ENCODE measurements at regions not wholly inside any gene's neighbourhood (a gene's known extent, or its start where the extent isn't known, plus 50 kb on each side); places are given as distances from the start of the nearest gene placed in this dataset.
"Not testable (repeated sequence)": the region's sequence is repeated elsewhere in the genome, so short reads cannot be mapped to it uniquely, and the experiment has no call there.

DNA sequence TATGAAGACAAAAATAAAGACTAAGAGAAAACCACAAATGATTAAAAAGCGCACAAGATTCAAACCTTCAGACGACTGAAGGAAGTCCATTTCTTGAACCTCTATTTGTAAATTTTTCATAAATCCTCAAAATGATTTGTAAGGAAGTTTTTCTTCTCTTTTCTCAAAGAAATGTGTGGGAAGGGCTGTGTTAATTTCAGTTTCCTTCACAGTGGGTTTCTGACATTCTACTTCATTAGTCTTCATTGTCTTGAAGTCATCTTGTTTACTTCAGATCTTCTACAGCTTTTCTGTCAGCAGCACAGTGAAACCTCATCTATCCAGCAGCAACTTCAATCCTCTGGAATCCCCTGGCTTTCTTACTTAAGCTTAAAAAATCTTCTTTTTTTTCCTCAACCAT is 87.6 kb upstream of the MYLIP start:
- peaks cover 3% of the 10 kb centered on the region for H3K36me3 Mint-ChIP-seq
- peaks cover 6% of the 10 kb centered on the region for H3K4me1 Mint-ChIP-seq
- H3K27me3 Mint-ChIP-seq (ENCODE audit: low read depth), result no peaks in the 10 kb centered on the region
- no peak overlapping the region for H3K27ac Mint-ChIP-seq
- DNase-seq (ENCODE audit: low spot score in 2 of 2, unreplicated experiment in 2 of 2), result no peak
- no peak for TF ChIP-seq CTCF (IDR thresholded peaks at IDR 0.05; ENCODE audit: unreplicated experiment)
- peaks cover 16% of the 10 kb centered on the region for H3K9me3 Mint-ChIP-seq
- no peak overlapping the region for H3K4me3 Mint-ChIP-seq

DNA sequence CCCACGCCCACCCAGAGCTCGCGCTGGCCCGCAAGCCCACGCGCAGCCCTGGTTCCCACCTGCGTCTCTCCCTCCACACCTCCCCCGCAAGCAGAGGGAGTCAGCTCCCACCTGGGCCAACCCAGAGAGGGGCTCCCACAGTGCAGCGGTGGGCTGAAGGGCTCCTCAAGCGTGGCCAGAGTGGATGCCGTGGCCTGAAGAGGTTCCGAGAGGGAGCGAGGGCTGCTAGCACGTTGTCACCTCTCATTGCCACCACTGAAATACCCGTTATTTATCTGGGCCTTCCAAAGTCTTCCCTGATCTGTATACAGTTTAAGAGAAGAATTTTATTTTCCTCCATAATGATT is 88.3 kb upstream of the MYLIP start:
- Mint-ChIP-seq H3K27ac (no peak overlapping the region), H3K4me1 (peaks cover 6% of the 10 kb centered on the region)

GRCh38 chr6:16039892-16040627 is 88.8 kb upstream of the MYLIP start:
- not testable (repeated sequence) for H3K4me1 Mint-ChIP-seq; DNase-seq (ENCODE audit: low spot score in 2 of 2, unreplicated experiment in 2 of 2); H3K27ac Mint-ChIP-seq; H3K36me3 Mint-ChIP-seq; H3K27me3 Mint-ChIP-seq (ENCODE audit: low read depth); H3K4me3 Mint-ChIP-seq
- peaks cover 16% of the 10 kb centered on the region for H3K9me3 Mint-ChIP-seq

More for the DNA sequence above, 88.3 kb upstream of the MYLIP start:
- Mint-ChIP-seq H3K9me3 (peaks cover 16% of the 10 kb centered on the region), H3K4me3 (no peak overlapping the region), H3K27me3 (ENCODE audit: low read depth) (no peaks in the 10 kb centered on the region), H3K36me3 (peaks cover 3% of the 10 kb centered on the region)
- no peak for DNase-seq (ENCODE audit: low spot score in 2 of 2, unreplicated experiment in 2 of 2)
- TF ChIP-seq CTCF (IDR thresholded peaks at IDR 0.05; ENCODE audit: unreplicated experiment), result no peak

DNA sequence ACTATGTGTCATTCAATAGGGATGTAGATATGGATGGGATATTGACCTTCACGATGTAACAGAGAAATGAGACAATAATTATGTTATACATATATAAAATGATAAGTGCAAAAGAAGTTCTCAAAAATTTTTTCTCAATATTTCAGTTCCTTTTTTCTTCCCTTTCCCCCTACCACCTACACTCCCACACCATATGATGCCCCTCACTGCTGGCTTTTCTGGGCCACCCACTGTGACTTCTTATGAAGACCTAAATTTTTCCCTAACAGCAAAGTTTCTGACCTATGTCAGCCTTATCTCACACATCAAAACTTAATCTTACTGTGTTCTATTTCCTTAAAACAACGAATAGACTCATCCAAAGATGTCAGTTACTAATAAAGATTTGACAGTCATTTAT is 89.9 kb upstream of the MYLIP start:
- Mint-ChIP-seq H3K9me3 (peaks cover 16% of the 10 kb centered on the region), H3K27ac (no peak overlapping the region), H3K4me3 (no peak overlapping the region), H3K36me3 (peaks cover 3% of the 10 kb centered on the region), H3K4me1 (peaks cover 6% of the 10 kb centered on the region), H3K27me3 (ENCODE audit: low read depth) (no peaks in the 10 kb centered on the region)
- no peak for TF ChIP-seq CTCF (IDR thresholded peaks at IDR 0.05; ENCODE audit: unreplicated experiment)
- DNase-seq (ENCODE audit: low spot score in 2 of 2, unreplicated experiment in 2 of 2), result no peak

GRCh38 chr6:16035488-16036080 is 93.3 kb upstream of the MYLIP start:
- Mint-ChIP-seq H3K9me3 (peaks cover 19% of the 10 kb centered on the region), H3K4me3 (no peak overlapping the region), H3K36me3 (peaks cover 3% of the 10 kb centered on the region), H3K27me3 (ENCODE audit: low read depth) (no peaks in the 10 kb centered on the region), H3K4me1 (no peaks in the 10 kb centered on the region), H3K27ac (no peak overlapping the region)
- DNase-seq (ENCODE audit: low spot score in 2 of 2, unreplicated experiment in 2 of 2), result no peak
- no peak for TF ChIP-seq CTCF (IDR thresholded peaks at IDR 0.05; ENCODE audit: unreplicated experiment)

GRCh38 chr6:16033214-16033613 is 95.7 kb upstream of the MYLIP start:
- H3K36me3 Mint-ChIP-seq, result no peaks in the 10 kb centered on the region
- peaks cover 8% of the 10 kb centered on the region for H3K9me3 Mint-ChIP-seq
- no peak for TF ChIP-seq CTCF (IDR thresholded peaks at IDR 0.05; ENCODE audit: unreplicated experiment)
- no peaks in the 10 kb centered on the region for H3K4me1 Mint-ChIP-seq
- no peak for DNase-seq (ENCODE audit: low spot score in 2 of 2, unreplicated experiment in 2 of 2)
- no peak overlapping the region for H3K27ac Mint-ChIP-seq
- H3K4me3 Mint-ChIP-seq, result no peak overlapping the region
- H3K27me3 Mint-ChIP-seq (ENCODE audit: low read depth), result no peaks in the 10 kb centered on the region
